ENCODE measurements at regions not wholly inside any gene's neighbourhood (a gene's known extent, or its start where the extent isn't known, plus 50 kb on each side); places are given as distances from the start of the nearest gene placed in this dataset.

DNA sequence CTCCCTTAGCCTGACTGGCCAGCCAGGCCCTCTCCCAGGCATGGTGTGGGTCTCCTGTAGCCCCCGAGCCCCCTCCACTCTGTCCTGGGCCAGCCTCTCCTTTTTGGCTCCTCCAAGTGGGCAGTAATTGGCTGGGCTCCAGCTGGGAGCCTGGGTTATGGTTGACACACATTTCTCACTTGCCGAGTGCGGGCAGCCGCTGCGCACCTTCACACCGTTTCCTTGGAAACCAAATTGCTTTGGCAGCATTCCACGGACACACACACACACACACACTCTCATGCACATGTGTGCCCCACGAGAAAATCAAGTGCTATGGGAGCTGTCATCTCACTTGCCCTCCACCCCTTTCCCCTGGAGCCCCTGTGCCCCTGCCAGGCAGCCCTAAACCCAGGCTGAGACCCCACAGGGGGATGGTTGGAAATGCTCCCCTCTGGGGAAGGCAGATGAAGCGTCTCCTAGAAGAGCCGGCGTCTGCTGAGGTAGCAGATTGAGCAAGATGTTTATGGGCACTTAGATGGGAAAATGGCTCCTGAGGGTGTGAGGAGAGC, 402.7 kb upstream of the TNRC6C start:
- TF ChIP-seq, protein P1, sequence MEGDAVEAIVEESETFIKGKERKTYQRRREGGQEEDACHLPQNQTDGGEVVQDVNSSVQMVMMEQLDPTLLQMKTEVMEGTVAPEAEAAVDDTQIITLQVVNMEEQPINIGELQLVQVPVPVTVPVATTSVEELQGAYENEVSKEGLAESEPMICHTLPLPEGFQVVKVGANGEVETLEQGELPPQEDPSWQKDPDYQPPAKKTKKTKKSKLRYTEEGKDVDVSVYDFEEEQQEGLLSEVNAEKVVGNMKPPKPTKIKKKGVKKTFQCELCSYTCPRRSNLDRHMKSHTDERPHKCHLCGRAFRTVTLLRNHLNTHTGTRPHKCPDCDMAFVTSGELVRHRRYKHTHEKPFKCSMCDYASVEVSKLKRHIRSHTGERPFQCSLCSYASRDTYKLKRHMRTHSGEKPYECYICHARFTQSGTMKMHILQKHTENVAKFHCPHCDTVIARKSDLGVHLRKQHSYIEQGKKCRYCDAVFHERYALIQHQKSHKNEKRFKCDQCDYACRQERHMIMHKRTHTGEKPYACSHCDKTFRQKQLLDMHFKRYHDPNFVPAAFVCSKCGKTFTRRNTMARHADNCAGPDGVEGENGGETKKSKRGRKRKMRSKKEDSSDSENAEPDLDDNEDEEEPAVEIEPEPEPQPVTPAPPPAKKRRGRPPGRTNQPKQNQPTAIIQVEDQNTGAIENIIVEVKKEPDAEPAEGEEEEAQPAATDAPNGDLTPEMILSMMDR (IDR thresholded peaks at IDR 0.05): no peak
- TF ChIP-seq ZFX (IDR thresholded peaks at IDR 0.05; ENCODE audit: borderline replicate concordance): no peak

Data from 22Rv1 (cell line).